Esophagus muscularis mucosa (tissue), 4 donors: ENCODE measurements at regions not wholly inside any gene's neighbourhood (a gene's known extent, or its start where the extent isn't known, plus 50 kb on each side); places are given as distances from the start of the nearest gene placed in this dataset.
"Not testable (repeated sequence)": the region's sequence is repeated elsewhere in the genome, so short reads cannot be mapped to it uniquely, and the experiment has no call there.

ENCODE experiments used
- DNase-seq: peaks from one replicate; pipeline ENCODE4 v3.0.0-alpha.2; 2017; ENCODE audit errors: extremely low spot score
- H3K27ac ChIP-seq, 4 donors: fragments of 200-600 bp; sonication (generic); replicated peaks in 1 of 4; 1 replicate in 3 of 4; 2 replicates in 1 of 4; pipeline ENCODE4 v1.5.1; 2016 to 2019; ENCODE audit warnings: mild to moderate bottlenecking in 1 of 4
- H3K27me3 ChIP-seq, 4 donors: fragments of 200-600 bp; sonication (generic); one replicate each; pipeline versions ENCODE4 v1.5.1 to v1.6.0; 2016 to 2019
- H3K36me3 ChIP-seq, 4 donors: fragments of 200-600 bp; sonication (generic); one replicate each; pipeline ENCODE4 v1.5.1; 2016 to 2019
- H3K4me1 ChIP-seq, 4 donors: fragments of 200-600 bp; sonication (generic); one replicate each; pipeline ENCODE4 v1.5.1; 2016 to 2019
- H3K4me3 ChIP-seq, 4 donors: fragments of 200-600 bp; sonication (generic); 1 replicate in 2 of 4; 2 replicates in 2 of 4; pipeline ENCODE4 v1.5.1; 2016 to 2019; ENCODE audit warnings: mild to moderate bottlenecking in 4 of 4, moderate library complexity in 1 of 4
- H3K9me3 ChIP-seq, 4 donors: fragments of 200-600 bp; sonication (generic); 1 replicate in 3 of 4; 2 replicates in 1 of 4; pipeline ENCODE4 v1.5.1; 2016 to 2019
- CTCF ChIP-seq, 3 experiments: fragments of 200-600 bp in 2 of 3; fragments of 450-650 bp in 1 of 3; sonication (generic) in 2 of 3; IDR thresholded peaks; one replicate each; pipeline ENCODE4 v1.5.1; 2017 to 2019; ENCODE audit warnings: antibody characterized with exemption in 3 of 3, mild to moderate bottlenecking in 2 of 3, moderate library complexity in 1 of 3
- EP300 ChIP-seq: sonication (generic); formaldehyde crosslinking; IDR thresholded peaks from one replicate; pipeline ENCODE4 v1.6.1; 2017; ENCODE audit warnings: antibody characterized with exemption
- POLR2A ChIP-seq: fragments of 450-650 bp; IDR thresholded peaks from one replicate; pipeline ENCODE4 v1.6.1; 2017; ENCODE audit warnings: antibody characterized with exemption, moderate library complexity, mild to moderate bottlenecking, low read depth
- POLR2AphosphoS5 ChIP-seq, 2 donors: sonication (generic); formaldehyde crosslinking; IDR thresholded peaks; one replicate each; pipeline ENCODE4 v1.6.1; 2017; ENCODE audit warnings: antibody characterized with exemption in 2 of 2
- WGBS: methylation state at CpG from one replicate; pipeline ENCODE4 v1.1.5; 2018; 5-methylcytosine and 5-hydroxymethylcytosine counted together
- intact Hi-C: fragments of 100-400 bp; cut with DNase I; formaldehyde crosslinking; loops from one replicate; pipeline ENCODE4 v1.15.1; 2023

DNA sequence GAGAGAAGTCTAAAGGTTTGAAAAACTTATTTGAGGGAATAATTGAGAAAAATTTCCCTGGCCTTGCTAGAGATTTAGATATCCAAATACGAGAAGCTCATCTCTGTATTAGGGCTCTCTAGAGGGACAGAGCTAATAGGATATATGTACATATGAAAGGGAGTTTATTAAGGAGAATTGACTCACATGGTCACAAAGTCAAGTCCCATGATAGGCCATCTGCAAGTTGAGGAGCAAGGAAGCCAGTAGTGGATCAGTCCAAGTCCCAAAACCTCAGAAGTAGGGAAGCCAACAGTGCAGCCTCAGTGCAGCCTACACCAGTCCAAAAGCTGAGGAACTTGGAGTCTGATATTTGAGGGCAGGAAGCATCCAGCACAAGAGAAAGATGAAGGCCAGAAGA is 126.7 kb downstream of the PJA2 start:
- WGBS: 79% methylated on average over 1 of the region's 1 CpG
- H3K27me3 ChIP-seq, H3K27ac ChIP-seq, H3K4me3 ChIP-seq, intact Hi-C loops, H3K4me1 ChIP-seq, H3K36me3 ChIP-seq, DNase-seq: not testable (repeated sequence)
- H3K9me3 ChIP-seq: peaks cover 0 to 15% (median 11%) of the 10 kb centered on the region in 4 donors

GRCh38 chr5:109281136-109281690 is 128.6 kb downstream of the PJA2 start:
- Histone ChIP-seq H3K36me3 (no peaks in the 10 kb centered on the region), H3K4me3 (no peak overlapping the region), H3K27ac (no peak overlapping the region), H3K27me3 (no peaks in the 10 kb centered on the region), H3K9me3 (peaks cover 0 to 6% (median 5%) of the 10 kb centered on the region in 4 donors), H3K4me1 (no peaks in the 10 kb centered on the region)
- DNase-seq: no peak
- WGBS: 89% methylated on average over 3 of the region's 3 CpGs
- intact Hi-C loops: no loop called here
- TF ChIP-seq POLR2A: no peak
- no peak for TF ChIP-seq CTCF (IDR thresholded peaks at IDR 0.05)
- no peak for TF ChIP-seq EP300
- TF ChIP-seq POLR2AphosphoS5 (IDR thresholded peaks at IDR 0.05): no peak

GRCh38 chr5:109278141-109278540 is 131.6 kb downstream of the PJA2 start:
- 97% methylated on average over 2 of the region's 2 CpGs for WGBS
- Histone ChIP-seq H3K4me1 (no peaks in the 10 kb centered on the region), H3K27me3 (no peaks in the 10 kb centered on the region), H3K4me3 (no peak overlapping the region), H3K27ac (no peak overlapping the region), H3K36me3 (no peaks in the 10 kb centered on the region), H3K9me3 (no peaks in the 10 kb centered on the region)
- no peak for DNase-seq
- TF ChIP-seq CTCF (IDR thresholded peaks at IDR 0.05): no peak
- TF ChIP-seq POLR2A: no peak
- intact Hi-C loops: no loop called here

DNA sequence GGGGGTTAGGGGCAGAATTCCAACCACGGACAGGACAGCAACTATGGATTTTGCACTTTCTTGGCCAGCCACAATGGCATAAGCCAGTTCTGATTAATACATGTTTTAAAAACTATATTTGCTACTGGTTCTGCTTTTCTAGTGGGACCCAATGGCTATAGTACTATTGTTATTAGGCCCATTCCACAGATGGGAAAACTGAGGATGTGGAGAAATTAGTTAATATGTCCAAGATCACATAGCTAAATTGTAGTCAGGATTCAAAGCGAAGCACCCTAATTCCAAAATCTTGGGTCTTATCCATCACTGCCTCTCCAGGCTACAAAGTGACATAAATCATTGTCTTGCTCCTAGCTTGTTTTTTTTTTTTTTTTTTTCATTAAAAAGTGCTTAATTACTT is 133.9 kb downstream of the PJA2 start:
- no peaks in the 10 kb centered on the region for H3K27me3 ChIP-seq
- intact Hi-C loops: no loop called here
- no peaks in the 10 kb centered on the region for H3K9me3 ChIP-seq
- no peaks in the 10 kb centered on the region for H3K4me1 ChIP-seq
- H3K27ac ChIP-seq: no peak overlapping the region
- no peaks in the 10 kb centered on the region for H3K36me3 ChIP-seq
- H3K4me3 ChIP-seq: no peak overlapping the region
- no peak for DNase-seq
- 98% methylated on average over 2 of the region's 2 CpGs for WGBS
- TF ChIP-seq POLR2AphosphoS5 (IDR thresholded peaks at IDR 0.05) (no peak), CTCF (IDR thresholded peaks at IDR 0.05) (no peak), EP300 (no peak), POLR2A (no peak)

- Histone ChIP-seq H3K4me1 (no peaks in the 10 kb centered on the region), H3K9me3 (no peaks in the 10 kb centered on the region), H3K36me3 (no peaks in the 10 kb centered on the region), H3K27me3 (no peaks in the 10 kb centered on the region), H3K4me3 (no peak overlapping the region), H3K27ac (no peak overlapping the region)
- TF ChIP-seq EP300 (no peak), CTCF (IDR thresholded peaks at IDR 0.05) (no peak), POLR2AphosphoS5 (IDR thresholded peaks at IDR 0.05) (no peak)
- intact Hi-C loops: no loop called here
- DNase-seq: no peak
Measured at GRCh38 chr5:109273594-109273993, 136.2 kb downstream of the PJA2 start.
